Trophoblast cell (in vitro differentiated cells and primary cell): ENCODE measurements at regions not wholly inside any gene's neighbourhood (a gene's known extent, or its start where the extent isn't known, plus 50 kb on each side); places are given as distances from the start of the nearest gene placed in this dataset.

Experiments used
- DNase-seq, 2 donors: peaks; one replicate each; pipeline ENCODE4 v3.0.0-alpha.2; 2016
- H2AFZ ChIP-seq: 2 replicates; pipeline ENCODE4 v1.6.1; 2013; ENCODE audit warnings: low read length, moderate library complexity, mild to moderate bottlenecking; ENCODE audit not compliant: insufficient read depth, poor library complexity
- H2AK5ac ChIP-seq: 2 replicates; pipeline ENCODE4 v1.6.1; 2013; ENCODE audit warnings: mild to moderate bottlenecking, low read length
- H2BK120ac ChIP-seq: 2 replicates; pipeline ENCODE4 v1.6.1; 2013; ENCODE audit warnings: low read length, mild to moderate bottlenecking, moderate library complexity; ENCODE audit not compliant: insufficient read depth, poor library complexity
- H2BK12ac ChIP-seq: 2 replicates; pipeline ENCODE4 v1.6.1; 2013; ENCODE audit warnings: mild to moderate bottlenecking, low read length, moderate library complexity
- H2BK5ac ChIP-seq: 2 replicates; pipeline ENCODE4 v1.6.1; 2013; ENCODE audit warnings: low read length, low read depth, moderate library complexity, mild to moderate bottlenecking; ENCODE audit not compliant: poor library complexity
- H3K14ac ChIP-seq: 2 replicates; pipeline ENCODE4 v1.6.1; 2013; ENCODE audit warnings: mild to moderate bottlenecking, low read length
- H3K18ac ChIP-seq: 2 replicates; pipeline ENCODE4 v1.6.1; 2013; ENCODE audit warnings: mild to moderate bottlenecking, low read length
- H3K23ac ChIP-seq: 2 replicates; pipeline ENCODE4 v1.6.1; 2013; ENCODE audit warnings: low read length
- H3K27ac ChIP-seq: 2 replicates; pipeline ENCODE4 v1.5.1; 2013; ENCODE audit warnings: low read depth, mild to moderate bottlenecking, inconsistent platforms, low read length, moderate library complexity
- H3K27me3 ChIP-seq: 2 replicates; pipeline ENCODE4 v1.6.1; 2013; ENCODE audit warnings: inconsistent platforms, mild to moderate bottlenecking, low read length, moderate library complexity; ENCODE audit not compliant: insufficient read depth
- H3K36me3 ChIP-seq, 2 experiments: 1 replicate in 1 of 2; 2 replicates in 1 of 2; pipeline ENCODE4 v1.6.1; 2013; ENCODE audit warnings: low read length in 2 of 2, mild to moderate bottlenecking in 2 of 2, moderate library complexity in 1 of 2; ENCODE audit not compliant: insufficient read depth in 2 of 2, control insufficient read depth in 1 of 2
- H3K4ac ChIP-seq: 2 replicates; pipeline ENCODE4 v1.6.1; 2013; ENCODE audit warnings: low read depth, mild to moderate bottlenecking, low read length, moderate library complexity
- H3K4me1 ChIP-seq, 2 experiments: 1 replicate in 1 of 2; 2 replicates in 1 of 2; pipeline ENCODE4 v1.6.1; 2013; ENCODE audit warnings: low read length in 2 of 2, mild to moderate bottlenecking in 2 of 2, moderate library complexity in 1 of 2; ENCODE audit not compliant: insufficient read depth in 2 of 2, control insufficient read depth in 1 of 2
- H3K4me2 ChIP-seq: 2 replicates; pipeline ENCODE4 v1.6.1; 2013; ENCODE audit warnings: inconsistent platforms, mild to moderate bottlenecking, low read length, moderate library complexity
- H3K4me3 ChIP-seq: 2 replicates; pipeline ENCODE4 v1.5.1; 2013; ENCODE audit warnings: mild to moderate bottlenecking, low read depth, low read length, inconsistent platforms
- H3K79me1 ChIP-seq: one replicate; pipeline ENCODE4 v1.6.1; 2013; ENCODE audit warnings: low read length
- H3K79me2 ChIP-seq: 2 replicates; pipeline ENCODE4 v1.6.1; 2013; ENCODE audit warnings: low read length, mild to moderate bottlenecking; ENCODE audit not compliant: control insufficient read depth, insufficient read depth, poor library complexity
- H3K9ac ChIP-seq: 2 replicates; pipeline ENCODE4 v1.6.1; 2013; ENCODE audit warnings: mild to moderate bottlenecking, low read length
- H3K9me3 ChIP-seq: 2 replicates; pipeline ENCODE4 v1.6.1; 2013; ENCODE audit warnings: low read depth, mild to moderate bottlenecking, control low read depth, inconsistent platforms, low read length; ENCODE audit not compliant: insufficient read depth
- H4K12ac ChIP-seq: 2 replicates; pipeline ENCODE4 v1.6.1; 2013; ENCODE audit warnings: low read depth, mild to moderate bottlenecking, low read length, moderate library complexity
- H4K8ac ChIP-seq: 2 replicates; pipeline ENCODE4 v1.6.1; 2013; ENCODE audit warnings: low read depth, mild to moderate bottlenecking, low read length, moderate library complexity
- H4K91ac ChIP-seq: one replicate; pipeline ENCODE4 v1.6.1; 2013; ENCODE audit warnings: low read depth, mild to moderate bottlenecking, low read length, moderate library complexity
- WGBS: extraction: QIAGEN DNeasy Blood & Tissue Kit; methylation state at CpG from one replicate; pipeline ENCODE4 v1.1.7; 2013; ENCODE audit warnings: missing lambda C conversion rate; ENCODE audit not compliant: insufficient read length, insufficient coverage; ENCODE audit errors: extremely low coverage; 5-methylcytosine and 5-hydroxymethylcytosine counted together

DNA sequence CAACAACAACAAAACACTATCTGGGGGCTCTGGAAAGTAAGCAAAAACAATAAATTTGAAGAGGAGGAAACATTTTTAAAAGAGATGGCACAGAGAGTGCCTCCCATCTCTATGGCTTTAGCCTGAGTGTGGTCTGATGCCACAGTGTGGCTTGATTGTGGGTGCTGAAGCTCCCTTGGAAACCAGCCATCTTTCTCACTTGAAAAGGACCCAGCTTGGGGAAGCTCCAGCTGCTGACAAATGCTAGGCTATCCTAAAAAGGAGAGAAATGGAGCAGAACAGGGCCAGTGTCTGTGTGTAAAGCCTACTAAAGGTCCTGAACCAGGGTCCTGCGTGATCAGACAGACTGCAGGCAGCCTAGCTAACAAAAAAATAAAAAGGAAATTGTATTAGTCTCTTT, 642.0 kb upstream of the PTBP2 start:
- no peak for DNase-seq
- Histone ChIP-seq H2AK5ac (no peak overlapping the region), H3K4ac (no peak overlapping the region), H4K91ac (no peak overlapping the region), H3K4me2 (no peak overlapping the region), H3K9ac (no peak overlapping the region), H2BK120ac (no peak overlapping the region), H2BK5ac (no peak overlapping the region), H2AFZ (no peak overlapping the region), H3K9me3 (no peaks in the 10 kb centered on the region), H3K4me3 (no peak overlapping the region), H3K79me2 (no peaks in the 10 kb centered on the region), H3K79me1 (no peaks in the 10 kb centered on the region), H3K27ac (no peak overlapping the region), H3K18ac (no peak overlapping the region), H3K27me3 (no peaks in the 10 kb centered on the region), H3K4me1 (no peaks in the 10 kb centered on the region), H3K14ac (no peak overlapping the region), H4K12ac (no peak overlapping the region), H4K8ac (no peak overlapping the region), H3K36me3 (no peaks in the 10 kb centered on the region), H3K23ac (no peak overlapping the region), H2BK12ac (no peak overlapping the region)
- no CpG with 5 or more reads among the region's 1 CpG for WGBS

DNA sequence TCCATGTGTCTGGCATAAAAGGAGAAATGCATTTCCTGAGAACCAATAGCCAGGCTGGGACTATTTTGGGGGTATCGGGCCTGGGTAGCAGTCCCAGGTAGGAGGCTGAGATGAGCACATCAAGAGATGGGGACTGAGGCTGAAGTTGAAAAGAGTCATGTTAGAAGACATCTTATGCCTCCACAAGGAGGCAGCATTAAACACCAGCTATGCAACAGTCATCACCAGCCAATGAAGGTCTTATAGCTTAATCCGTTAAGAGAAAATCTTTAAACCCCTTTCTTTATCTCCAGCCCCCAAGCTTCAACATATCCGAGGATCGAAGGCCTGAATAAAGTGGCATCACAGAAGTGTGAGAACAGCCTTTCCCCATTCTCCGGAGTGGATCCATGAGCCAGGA, 640.7 kb upstream of the PTBP2 start:
- Histone ChIP-seq H3K4me1 (no peaks in the 10 kb centered on the region), H2BK12ac (no peak overlapping the region), H3K14ac (no peak overlapping the region), H3K27ac (no peak overlapping the region), H3K4me3 (no peak overlapping the region), H3K23ac (no peak overlapping the region), H2AK5ac (no peak overlapping the region), H3K79me2 (no peaks in the 10 kb centered on the region), H4K12ac (no peak overlapping the region), H4K8ac (no peak overlapping the region), H3K4me2 (no peak overlapping the region), H2AFZ (no peak overlapping the region), H3K79me1 (no peaks in the 10 kb centered on the region), H3K4ac (no peak overlapping the region), H3K36me3 (no peaks in the 10 kb centered on the region), H3K27me3 (no peaks in the 10 kb centered on the region), H3K9ac (no peak overlapping the region), H3K9me3 (no peaks in the 10 kb centered on the region), H4K91ac (no peak overlapping the region), H3K18ac (no peak overlapping the region), H2BK120ac (no peak overlapping the region), H2BK5ac (no peak overlapping the region)
- DNase-seq: peak in 1 of 2 donors; percentile 7
- no CpG with 5 or more reads among the region's 5 CpGs for WGBS

GRCh38 chr1:96087719-96088118, 633.9 kb upstream of the PTBP2 start:
- no peaks in the 10 kb centered on the region for H3K79me1 ChIP-seq
- H3K36me3 ChIP-seq: no peaks in the 10 kb centered on the region
- no peak overlapping the region for H2BK12ac ChIP-seq
- H3K4ac ChIP-seq: no peak overlapping the region
- H3K4me2 ChIP-seq: no peak overlapping the region
- H3K23ac ChIP-seq: peak overlapping the region; percentile 40
- H2AFZ ChIP-seq: no peak overlapping the region
- H3K14ac ChIP-seq: no peak overlapping the region
- H2BK120ac ChIP-seq: no peak overlapping the region
- H3K27me3 ChIP-seq: no peaks in the 10 kb centered on the region
- H3K9ac ChIP-seq: no peak overlapping the region
- WGBS: no CpG with 5 or more reads among the region's 1 CpG
- no peaks in the 10 kb centered on the region for H3K9me3 ChIP-seq
- H3K27ac ChIP-seq: no peak overlapping the region
- no peak overlapping the region for H2AK5ac ChIP-seq
- no peak for DNase-seq
- no peak overlapping the region for H3K4me3 ChIP-seq
- no peaks in the 10 kb centered on the region for H3K4me1 ChIP-seq
- H4K8ac ChIP-seq: no peak overlapping the region
- H4K91ac ChIP-seq: no peak overlapping the region
- no peak overlapping the region for H3K18ac ChIP-seq
- H3K79me2 ChIP-seq: no peaks in the 10 kb centered on the region
- no peak overlapping the region for H4K12ac ChIP-seq
- H2BK5ac ChIP-seq: no peak overlapping the region

GRCh38 chr1:96090134-96090533, 631.5 kb upstream of the PTBP2 start:
- Histone ChIP-seq H2BK5ac (no peak overlapping the region), H3K79me1 (no peaks in the 10 kb centered on the region), H3K4me3 (no peak overlapping the region), H3K27ac (no peak overlapping the region), H2BK12ac (no peak overlapping the region), H4K12ac (no peak overlapping the region), H3K36me3 (no peaks in the 10 kb centered on the region), H3K14ac (no peak overlapping the region), H3K9me3 (no peaks in the 10 kb centered on the region), H2AK5ac (no peak overlapping the region), H3K23ac (no peak overlapping the region), H3K18ac (no peak overlapping the region), H3K4ac (no peak overlapping the region), H2AFZ (no peak overlapping the region), H2BK120ac (no peak overlapping the region), H4K8ac (no peak overlapping the region), H3K79me2 (no peaks in the 10 kb centered on the region), H4K91ac (no peak overlapping the region), H3K4me2 (no peak overlapping the region), H3K9ac (no peak overlapping the region), H3K27me3 (no peaks in the 10 kb centered on the region), H3K4me1 (no peaks in the 10 kb centered on the region)
- WGBS: no CpG with 5 or more reads among the region's 4 CpGs
- no peak for DNase-seq
